ENCODE measurements at regions not wholly inside any gene's neighbourhood (a gene's known extent, or its start where the extent isn't known, plus 50 kb on each side); places are given as distances from the start of the nearest gene placed in this dataset.

DNA sequence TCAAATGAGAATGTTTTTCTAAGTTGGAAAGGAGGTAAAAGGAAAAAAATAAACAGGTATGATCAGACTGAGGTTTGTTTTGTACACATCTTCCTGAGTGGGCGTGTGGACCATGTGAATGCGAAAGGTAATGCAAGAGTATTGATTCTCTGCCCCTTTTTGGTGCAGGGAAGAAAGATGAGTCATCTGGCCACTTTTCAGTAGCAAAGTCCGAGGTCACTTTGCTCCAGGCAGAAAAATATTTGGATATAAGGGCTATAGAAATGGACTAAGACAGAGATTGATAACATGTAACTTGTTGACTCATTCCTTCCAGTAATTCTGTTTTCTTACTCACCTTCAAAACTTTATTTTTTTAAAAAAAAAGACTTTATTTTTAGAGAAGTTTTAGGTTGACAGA, 130.5 kb downstream of the DSEL start:
- Histone ChIP-seq H3K79me2 (ENCODE audit: insufficient read depth, low read length) (no peaks in the 10 kb centered on the region), H3K14ac (ENCODE audit: insufficient read depth, low read length) (no peak overlapping the region), H2BK15ac (ENCODE audit: low read depth, low read length) (no peak overlapping the region), H2AK5ac (ENCODE audit: insufficient read length, low read length) (no peak overlapping the region), H3K18ac (ENCODE audit: insufficient read length, low read depth, low read length) (no peak overlapping the region), H4K8ac (replicated peaks; ENCODE audit: insufficient read length, low read depth, low read length) (no peak overlapping the region), H2BK20ac (ENCODE audit: low read depth, low read length, poor library complexity, severe bottlenecking) (no peak overlapping the region), H3K23ac (ENCODE audit: insufficient read length, low read depth, low read length) (no peak overlapping the region), H3K27me3 (ENCODE audit: insufficient read depth, low read length) (no peaks in the 10 kb centered on the region), H2BK120ac (ENCODE audit: low read depth, low read length, poor library complexity, severe bottlenecking) (no peak overlapping the region), H2BK5ac (ENCODE audit: insufficient read length, low read length) (no peak overlapping the region), H4K5ac (ENCODE audit: insufficient read length, low read depth, low read length) (no peak overlapping the region), H3K4me1 (ENCODE audit: insufficient read depth, low read length) (no peaks in the 10 kb centered on the region), H3K56ac (ENCODE audit: insufficient read length, low read depth, low read length) (no peak overlapping the region), H3K4me2 (ENCODE audit: insufficient read depth, insufficient read length, low read length) (no peak overlapping the region), H3K9ac (ENCODE audit: extremely low read depth, insufficient read length, low read length) (no peak overlapping the region), H3K23me2 (ENCODE audit: insufficient read length, low read depth, low read length, poor library complexity, severe bottlenecking) (no peaks in the 10 kb centered on the region), H4K20me1 (ENCODE audit: control insufficient read depth, insufficient read depth, insufficient read length) (no peaks in the 10 kb centered on the region), H2BK12ac (ENCODE audit: insufficient read length, low read depth, low read length) (no peak overlapping the region), H3K9me3 (ENCODE audit: control insufficient read depth, low read depth, low read length) (no peaks in the 10 kb centered on the region), H2AFZ (ENCODE audit: low read length) (no peak overlapping the region), H3K4ac (ENCODE audit: low read depth, low read length) (no peak overlapping the region), H4K91ac (ENCODE audit: insufficient read length, low read depth, low read length) (no peak overlapping the region), H3T11ph (ENCODE audit: low read length) (no peak overlapping the region), H3K79me1 (ENCODE audit: insufficient read depth, low read depth, low read length, poor library complexity, severe bottlenecking) (no peaks in the 10 kb centered on the region), H3K27ac (ENCODE audit: insufficient read length, low read depth, low read length) (no peak overlapping the region)
- TF ChIP-seq, protein P1, sequence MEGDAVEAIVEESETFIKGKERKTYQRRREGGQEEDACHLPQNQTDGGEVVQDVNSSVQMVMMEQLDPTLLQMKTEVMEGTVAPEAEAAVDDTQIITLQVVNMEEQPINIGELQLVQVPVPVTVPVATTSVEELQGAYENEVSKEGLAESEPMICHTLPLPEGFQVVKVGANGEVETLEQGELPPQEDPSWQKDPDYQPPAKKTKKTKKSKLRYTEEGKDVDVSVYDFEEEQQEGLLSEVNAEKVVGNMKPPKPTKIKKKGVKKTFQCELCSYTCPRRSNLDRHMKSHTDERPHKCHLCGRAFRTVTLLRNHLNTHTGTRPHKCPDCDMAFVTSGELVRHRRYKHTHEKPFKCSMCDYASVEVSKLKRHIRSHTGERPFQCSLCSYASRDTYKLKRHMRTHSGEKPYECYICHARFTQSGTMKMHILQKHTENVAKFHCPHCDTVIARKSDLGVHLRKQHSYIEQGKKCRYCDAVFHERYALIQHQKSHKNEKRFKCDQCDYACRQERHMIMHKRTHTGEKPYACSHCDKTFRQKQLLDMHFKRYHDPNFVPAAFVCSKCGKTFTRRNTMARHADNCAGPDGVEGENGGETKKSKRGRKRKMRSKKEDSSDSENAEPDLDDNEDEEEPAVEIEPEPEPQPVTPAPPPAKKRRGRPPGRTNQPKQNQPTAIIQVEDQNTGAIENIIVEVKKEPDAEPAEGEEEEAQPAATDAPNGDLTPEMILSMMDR (conservative IDR thresholded peaks at IDR 0.05): no peak
- WGBS (ENCODE audit: extremely low coverage, insufficient read length, low lambda C conversion rate): no CpG with 5 or more reads among the region's 3 CpGs
- H3K4me3 Mint-ChIP-seq: no peak overlapping the region
- no peak overlapping the region for H3K27ac Mint-ChIP-seq
- H3K9me3 Mint-ChIP-seq: no peaks in the 10 kb centered on the region
- no peak for DNase-seq
- peaks cover 0 to 4% of the 10 kb centered on the region in 2 experiments; a peak in 1 of 4 replicates for H3K4me1 Mint-ChIP-seq
- H3K27me3 Mint-ChIP-seq (ENCODE audit: low read depth): no peaks in the 10 kb centered on the region
- no peaks in the 10 kb centered on the region for H3K36me3 Mint-ChIP-seq (ENCODE audit: insufficient read depth in 1 of 3, low read depth in 3 of 3)
